ENCODE measurements at regions not wholly inside any gene's neighbourhood (a gene's known extent, or its start where the extent isn't known, plus 50 kb on each side); places are given as distances from the start of the nearest gene placed in this dataset.

DNA sequence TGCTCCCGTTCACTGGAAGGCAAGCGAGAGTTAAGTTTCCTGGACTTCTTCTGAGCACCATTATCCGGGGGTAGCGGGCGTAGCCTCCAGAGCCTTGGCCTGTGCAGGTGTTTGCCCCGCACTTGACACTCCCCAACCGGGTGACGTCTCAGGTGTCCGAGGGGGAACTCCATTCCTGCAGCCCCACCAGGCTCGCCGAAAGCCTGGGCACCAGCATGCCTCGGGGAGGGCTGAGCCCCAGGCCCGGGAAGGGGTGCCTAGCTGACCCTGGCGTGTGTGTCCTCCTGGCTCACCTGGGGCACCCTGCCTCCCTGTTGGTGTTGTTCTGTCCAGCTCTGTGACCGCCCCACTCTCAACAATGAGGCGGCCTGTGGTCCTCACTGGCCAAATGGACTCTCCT is 109.4 kb upstream of the GPR26 start:
- H3K27me3 ChIP-seq (ENCODE audit: control insufficient read depth in 2 of 2, insufficient read depth in 2 of 2, low read length in 2 of 2): no peaks in the 10 kb centered on the region
- H3K27ac ChIP-seq (ENCODE audit: insufficient read depth, low read depth, low read length): no peak overlapping the region
- FAIRE-seq (no peak), DNase-seq (ENCODE audit: low read depth, low spot score) (no peak)
- no peaks in the 10 kb centered on the region for H3K9me1 ChIP-seq (replicated peaks; ENCODE audit: control insufficient read depth, extremely low read depth, insufficient read depth, low read length)
- TF ChIP-seq GATA2 (IDR thresholded peaks at IDR 0.05; ENCODE audit: insufficient read depth, insufficient read length, low read depth, low read length) (no peak), EZH2 (IDR thresholded peaks at IDR 0.05; ENCODE audit: borderline replicate concordance, low read depth, low read length, severe bottlenecking) (no peak), POLR2AphosphoS5 (IDR thresholded peaks at IDR 0.05; ENCODE audit: insufficient read depth, low read depth, low read length) (no peak), POLR2A (IDR thresholded peaks at IDR 0.05; ENCODE audit: low read depth, low read length) (no peak), JUN (IDR thresholded peaks at IDR 0.05; ENCODE audit: borderline replicate concordance, insufficient read depth, insufficient read length, low read depth) (no peak), MYC (IDR thresholded peaks at IDR 0.05; ENCODE audit: low read depth, low read length) (no peak), FOS (IDR thresholded peaks at IDR 0.05; ENCODE audit: borderline replicate concordance, insufficient read depth, low read length) (no peak)
- TF ChIP-seq, protein P1, sequence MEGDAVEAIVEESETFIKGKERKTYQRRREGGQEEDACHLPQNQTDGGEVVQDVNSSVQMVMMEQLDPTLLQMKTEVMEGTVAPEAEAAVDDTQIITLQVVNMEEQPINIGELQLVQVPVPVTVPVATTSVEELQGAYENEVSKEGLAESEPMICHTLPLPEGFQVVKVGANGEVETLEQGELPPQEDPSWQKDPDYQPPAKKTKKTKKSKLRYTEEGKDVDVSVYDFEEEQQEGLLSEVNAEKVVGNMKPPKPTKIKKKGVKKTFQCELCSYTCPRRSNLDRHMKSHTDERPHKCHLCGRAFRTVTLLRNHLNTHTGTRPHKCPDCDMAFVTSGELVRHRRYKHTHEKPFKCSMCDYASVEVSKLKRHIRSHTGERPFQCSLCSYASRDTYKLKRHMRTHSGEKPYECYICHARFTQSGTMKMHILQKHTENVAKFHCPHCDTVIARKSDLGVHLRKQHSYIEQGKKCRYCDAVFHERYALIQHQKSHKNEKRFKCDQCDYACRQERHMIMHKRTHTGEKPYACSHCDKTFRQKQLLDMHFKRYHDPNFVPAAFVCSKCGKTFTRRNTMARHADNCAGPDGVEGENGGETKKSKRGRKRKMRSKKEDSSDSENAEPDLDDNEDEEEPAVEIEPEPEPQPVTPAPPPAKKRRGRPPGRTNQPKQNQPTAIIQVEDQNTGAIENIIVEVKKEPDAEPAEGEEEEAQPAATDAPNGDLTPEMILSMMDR (IDR thresholded peaks at IDR 0.05; ENCODE audit: extremely low read depth in 1 of 2, insufficient read depth in 1 of 2, low read depth in 1 of 2, low read length in 2 of 2): no peak
- TF ChIP-seq, protein P2, sequence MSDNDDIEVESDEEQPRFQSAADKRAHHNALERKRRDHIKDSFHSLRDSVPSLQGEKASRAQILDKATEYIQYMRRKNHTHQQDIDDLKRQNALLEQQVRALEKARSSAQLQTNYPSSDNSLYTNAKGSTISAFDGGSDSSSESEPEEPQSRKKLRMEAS (IDR thresholded peaks at IDR 0.05; ENCODE audit: insufficient read depth, insufficient read length): no peak
- H3K4me1 ChIP-seq (ENCODE audit: control insufficient read depth, extremely low read depth, insufficient read depth, low read length): no peaks in the 10 kb centered on the region
- H3K4me3 ChIP-seq (replicated peaks in 1 of 3; ENCODE audit: insufficient read depth in 1 of 3, low read depth in 1 of 3, low read length in 3 of 3): no peak overlapping the region
- H4K20me1 ChIP-seq (replicated peaks; ENCODE audit: control insufficient read depth, extremely low read depth, insufficient read depth, low read length): no peaks in the 10 kb centered on the region
- H3K9ac ChIP-seq (replicated peaks; ENCODE audit: extremely low read depth, insufficient read depth, low read length): no peak overlapping the region
- H3K9me3 ChIP-seq (replicated peaks; ENCODE audit: control insufficient read depth, insufficient read depth, low read length): no peaks in the 10 kb centered on the region
- H3K36me3 ChIP-seq (ENCODE audit: control insufficient read depth in 2 of 2, extremely low read depth in 1 of 2, insufficient read depth in 2 of 2, low read length in 2 of 2): no peaks in the 10 kb centered on the region
- H2AFZ ChIP-seq (ENCODE audit: low read depth, low read length): no peak overlapping the region
- dilution Hi-C loops (cut with MboI; ENCODE audit: extremely low pct_ligation_motif_present, low sequenced_read_pairs) (no loop called here), intact Hi-C loops (cut with micrococcal nuclease) (loop anchor here (5.0 kb wide), 1 partner anchor 989 kb away; no protein-coding TSS in a partner anchor)
- no peaks in the 10 kb centered on the region for H3K79me2 ChIP-seq (ENCODE audit: control insufficient read depth, insufficient read depth, low read length)
- ChIA-PET CTCF (interaction anchor here (1.0 to 3.1 kb wide), 3 partner anchors 424 to 535 kb away, joined by 3 to 16 read pairs (median 11); no protein-coding TSS in a partner anchor), POLR2A (no interaction called here)
- no peak overlapping the region for H3K4me2 ChIP-seq (ENCODE audit: insufficient read depth, low read length)
- BruUV-seq (replicated peaks): no TSS peak
